ENCODE measurements at regions not wholly inside any gene's neighbourhood (a gene's known extent, or its start where the extent isn't known, plus 50 kb on each side); places are given as distances from the start of the nearest gene placed in this dataset.
"Not testable (repeated sequence)": the region's sequence is repeated elsewhere in the genome, so short reads cannot be mapped to it uniquely, and the experiment has no call there.

- TF ChIP-seq EZH2 (IDR thresholded peaks at IDR 0.05); POLR2AphosphoS5 (IDR thresholded peaks at IDR 0.05; ENCODE audit: borderline replicate concordance, low read depth, low read length): not testable (repeated sequence)
Measured at GRCh38 chr1:171413557-171413956, 71.8 kb upstream of the PRRC2C start.
